PC-3 (cell line): ENCODE measurements at regions not wholly inside any gene's neighbourhood (a gene's known extent, or its start where the extent isn't known, plus 50 kb on each side); places are given as distances from the start of the nearest gene placed in this dataset.

Experiments used
- ATAC-seq: fragments of 200-7000 bp; cut with Tn5 transposase; 2 replicates; pipeline ENCODE4 v1.9.1; 2020; ENCODE audit warnings: mild to moderate bottlenecking, moderate library complexity
- BruUV-seq: library from RNA; stranded (reverse); fragments of 400-500 nt; replicated peaks from 2 replicates; lab custom pipeline; 2021; lab: Mats Ljungman, UMichigan
- CTCF ChIA-PET: fragments of 300-600 bp; sonication (Branson Sonifier 250); formaldehyde crosslinking; loops from one replicate; lab custom pipeline; 2022; ENCODE audit warnings: antibody characterized with exemption; lab: Charles Lee
- POLR2A ChIA-PET: fragments of 300-600 bp; sonication (Branson Sonifier 250); formaldehyde crosslinking; loops from one replicate; lab custom pipeline; 2022; ENCODE audit warnings: antibody characterized with exemption; ENCODE audit not compliant: unreplicated experiment; lab: Charles Lee
- DNase-seq: peaks from one replicate; pipeline ENCODE4 v3.0.0-alpha.2; 2015
- H2AFZ ChIP-seq: fragments of 300-600 bp; sonication (generic); 2 replicates; pipeline ENCODE4 v1.6.0; 2016; ENCODE audit warnings: antibody characterized with exemption, low read length
- H3F3A ChIP-seq: fragments of 300-600 bp; sonication (generic); one replicate; pipeline ENCODE4 v1.6.0; 2017; ENCODE audit warnings: antibody characterized with exemption, low read length, control low read depth, mild to moderate bottlenecking; ENCODE audit not compliant: unreplicated experiment
- H3K27ac ChIP-seq: fragments of 300-600 bp; sonication (generic); 2 replicates; pipeline ENCODE4 v1.5.1; 2016; ENCODE audit warnings: mild to moderate bottlenecking, low read length
- H3K27me3 ChIP-seq: fragments of 300-600 bp; sonication (generic); 2 replicates; pipeline ENCODE4 v1.6.1; 2016; ENCODE audit warnings: low read length, mixed read lengths
- H3K36me3 ChIP-seq: fragments of 300-600 bp; sonication (generic); 2 replicates; pipeline ENCODE4 v1.6.1; 2016; ENCODE audit warnings: low read depth, mixed run types, low read length, mixed read lengths
- H3K4me1 ChIP-seq: fragments of 300-600 bp; sonication (generic); 2 replicates; pipeline ENCODE4 v1.5.1; 2016; ENCODE audit warnings: low read length; ENCODE audit not compliant: insufficient read depth
- H3K4me2 ChIP-seq: fragments of 300-600 bp; sonication (generic); 2 replicates; pipeline ENCODE4 v1.6.0; 2016; ENCODE audit warnings: low read length
- H3K4me3 ChIP-seq: fragments of 300-600 bp; sonication (generic); 2 replicates; pipeline ENCODE4 v1.5.1; 2016; ENCODE audit warnings: mild to moderate bottlenecking, low read length, mixed read lengths
- H3K79me2 ChIP-seq: fragments of 300-600 bp; sonication (generic); 2 replicates; pipeline ENCODE4 v1.6.1; 2017; ENCODE audit warnings: low read length, mixed read lengths
- H3K9ac ChIP-seq: fragments of 300-600 bp; sonication (generic); 2 replicates; pipeline ENCODE4 v1.6.0; 2016; ENCODE audit warnings: mild to moderate bottlenecking, low read length
- H3K9me2 ChIP-seq: fragments of 300-600 bp; sonication (generic); replicated peaks from 2 replicates; pipeline ENCODE4 v1.6.1; 2016; ENCODE audit warnings: mixed run types, low read length, mixed read lengths
- H3K9me3 ChIP-seq: fragments of 300-600 bp; sonication (generic); 2 replicates; pipeline ENCODE4 v1.6.1; 2016; ENCODE audit warnings: low read length, mixed read lengths
- H4K20me1 ChIP-seq: fragments of 300-600 bp; sonication (generic); 2 replicates; pipeline ENCODE4 v1.6.1; 2016; ENCODE audit warnings: low read length, mixed read lengths
- CTCF ChIP-seq: fragments of 300-600 bp; sonication (generic); conservative IDR thresholded peaks from 2 replicates; pipeline ENCODE4 v1.5.1; 2017; ENCODE audit warnings: antibody characterized with exemption, low read depth, mild to moderate bottlenecking, low read length
- EZH2 ChIP-seq: fragments of 300-600 bp; sonication (generic); IDR thresholded peaks from one replicate; pipeline ENCODE4 v1.6.1; 2017; ENCODE audit warnings: antibody characterized with exemption, mild to moderate bottlenecking, low read length; ENCODE audit not compliant: unreplicated experiment
- EZH2phosphoT487 ChIP-seq: fragments of 300-600 bp; sonication (generic); IDR thresholded peaks from 2 replicates; pipeline ENCODE4 v1.6.1; 2018; ENCODE audit warnings: mild to moderate bottlenecking, antibody characterized with exemption, low read length, borderline replicate concordance
- intact Hi-C: fragments of 100-400 bp; cut with micrococcal nuclease; formaldehyde crosslinking; loops from 2 replicates; pipeline ENCODE4 v1.9.0; 2023

- no TSS peak for BruUV-seq
- no peak overlapping the region for H3K4me2 ChIP-seq
- no peaks in the 10 kb centered on the region for H4K20me1 ChIP-seq
- DNase-seq (no peak), ATAC-seq (no peak)
- no peaks in the 10 kb centered on the region for H3K9me2 ChIP-seq
- intact Hi-C loops = no loop called here
- H3K9me3 ChIP-seq = no peaks in the 10 kb centered on the region
- H3K4me3 ChIP-seq = no peak overlapping the region
- TF ChIP-seq EZH2 (no peak), EZH2phosphoT487 (no peak), CTCF (no peak)
- no peaks in the 10 kb centered on the region for H3K4me1 ChIP-seq
- peaks cover 48% of the 10 kb centered on the region for H3K27me3 ChIP-seq
- no peaks in the 10 kb centered on the region for H3K79me2 ChIP-seq
- no peak overlapping the region for H3K27ac ChIP-seq
- POLR2A ChIA-PET = no interaction called here
- no peak overlapping the region for H3K9ac ChIP-seq
- CTCF ChIA-PET = no interaction called here
- no peaks in the 10 kb centered on the region for H3K36me3 ChIP-seq
- no peak overlapping the region for H2AFZ ChIP-seq
- no peaks in the 10 kb centered on the region for H3F3A ChIP-seq
Observed at GRCh38 chr2:65917986-65918385, 485.6 kb upstream of the SPRED2 start.

- ATAC-seq = no peak
- Histone ChIP-seq H3K27ac (no peak overlapping the region), H3K4me1 (no peaks in the 10 kb centered on the region), H3K9me2 (no peaks in the 10 kb centered on the region), H3K9ac (no peak overlapping the region), H4K20me1 (no peaks in the 10 kb centered on the region), H3K4me2 (no peak overlapping the region), H3K9me3 (no peaks in the 10 kb centered on the region), H3K27me3 (peaks cover 51% of the 10 kb centered on the region), H3K36me3 (no peaks in the 10 kb centered on the region), H3K4me3 (no peak overlapping the region), H3K79me2 (no peaks in the 10 kb centered on the region), H2AFZ (no peak overlapping the region), H3F3A (no peaks in the 10 kb centered on the region)
- ChIA-PET CTCF (no interaction called here), POLR2A (no interaction called here)
- intact Hi-C loops = no loop called here
- TF ChIP-seq EZH2phosphoT487 (no peak), EZH2 (no peak), CTCF (no peak)
- no peak for DNase-seq
- BruUV-seq = no TSS peak
Observed at GRCh38 chr2:65916785-65917295, 484.4 kb upstream of the SPRED2 start.

GRCh38 chr2:65916177-65916576 is 483.8 kb upstream of the SPRED2 start:
- Histone ChIP-seq H2AFZ (no peak overlapping the region), H3K36me3 (no peaks in the 10 kb centered on the region), H3K79me2 (no peaks in the 10 kb centered on the region), H3K27ac (no peak overlapping the region), H3F3A (no peaks in the 10 kb centered on the region), H4K20me1 (no peaks in the 10 kb centered on the region), H3K9ac (no peak overlapping the region), H3K4me3 (no peak overlapping the region), H3K27me3 (peaks cover 51% of the 10 kb centered on the region), H3K4me1 (no peaks in the 10 kb centered on the region), H3K9me2 (no peaks in the 10 kb centered on the region), H3K4me2 (no peak overlapping the region), H3K9me3 (no peaks in the 10 kb centered on the region)
- DNase-seq (no peak), ATAC-seq (no peak)
- intact Hi-C loops = no loop called here
- CTCF ChIA-PET = no interaction called here
- TF ChIP-seq EZH2phosphoT487 = no peak
- TF ChIP-seq EZH2 = no peak
- TF ChIP-seq CTCF = no peak
- BruUV-seq = no TSS peak
- POLR2A ChIA-PET = no interaction called here
